ENCODE measurements at regions not wholly inside any gene's neighbourhood (a gene's known extent, or its start where the extent isn't known, plus 50 kb on each side); places are given as distances from the start of the nearest gene placed in this dataset.

- TF ChIP-seq CTCF (IDR thresholded peaks at IDR 0.05) (no peak), EZH2 (IDR thresholded peaks at IDR 0.05) (no peak), EZH2phosphoT487 (IDR thresholded peaks at IDR 0.05) (no peak)
These were observed 67.3 kb upstream of the STK32A start for GRCh38 chr5:147167529-147167928.
